AG10803 (cell line): ENCODE measurements at regions not wholly inside any gene's neighbourhood (a gene's known extent, or its start where the extent isn't known, plus 50 kb on each side); places are given as distances from the start of the nearest gene placed in this dataset.

ENCODE experiments used
- DNase-seq: peaks from one replicate; pipeline ENCODE4 v3.0.0; 2010; ENCODE audit warnings: low read depth
- H3K4me3 ChIP-seq: 2 replicates; pipeline ENCODE4 v1.5.1; 2011; ENCODE audit warnings: mild to moderate bottlenecking, low read length, control low read depth
- TF ChIP-seq, protein P1 (sequence below): conservative IDR thresholded peaks from 2 replicates; pipeline ENCODE4 v1.5.1; 2011; ENCODE audit warnings: mild to moderate bottlenecking, low read length, control low read depth, inconsistent platforms

DNA sequence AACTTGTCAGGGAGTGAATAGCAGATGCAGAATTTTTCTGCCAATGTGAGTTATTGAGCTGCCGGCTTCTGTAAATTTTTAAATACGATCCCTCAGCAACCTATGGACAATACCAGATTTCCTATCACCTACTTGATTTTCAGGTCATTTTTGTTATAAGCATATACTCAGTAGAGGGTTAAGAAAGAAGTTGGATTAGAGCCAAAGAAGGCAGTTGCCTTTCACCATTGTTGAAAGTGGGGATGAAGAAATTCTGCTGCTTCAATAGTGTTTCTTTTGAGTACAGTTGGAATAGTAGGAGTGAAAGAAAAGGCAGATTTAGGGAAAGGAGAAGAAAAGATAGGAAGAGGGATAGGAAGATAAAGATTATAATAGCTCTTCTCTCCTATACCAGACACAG, 197.1 kb downstream of the ATP23 start:
- H3K4me3 ChIP-seq: no peak overlapping the region
- DNase-seq: no peak
- TF ChIP-seq, protein P1, sequence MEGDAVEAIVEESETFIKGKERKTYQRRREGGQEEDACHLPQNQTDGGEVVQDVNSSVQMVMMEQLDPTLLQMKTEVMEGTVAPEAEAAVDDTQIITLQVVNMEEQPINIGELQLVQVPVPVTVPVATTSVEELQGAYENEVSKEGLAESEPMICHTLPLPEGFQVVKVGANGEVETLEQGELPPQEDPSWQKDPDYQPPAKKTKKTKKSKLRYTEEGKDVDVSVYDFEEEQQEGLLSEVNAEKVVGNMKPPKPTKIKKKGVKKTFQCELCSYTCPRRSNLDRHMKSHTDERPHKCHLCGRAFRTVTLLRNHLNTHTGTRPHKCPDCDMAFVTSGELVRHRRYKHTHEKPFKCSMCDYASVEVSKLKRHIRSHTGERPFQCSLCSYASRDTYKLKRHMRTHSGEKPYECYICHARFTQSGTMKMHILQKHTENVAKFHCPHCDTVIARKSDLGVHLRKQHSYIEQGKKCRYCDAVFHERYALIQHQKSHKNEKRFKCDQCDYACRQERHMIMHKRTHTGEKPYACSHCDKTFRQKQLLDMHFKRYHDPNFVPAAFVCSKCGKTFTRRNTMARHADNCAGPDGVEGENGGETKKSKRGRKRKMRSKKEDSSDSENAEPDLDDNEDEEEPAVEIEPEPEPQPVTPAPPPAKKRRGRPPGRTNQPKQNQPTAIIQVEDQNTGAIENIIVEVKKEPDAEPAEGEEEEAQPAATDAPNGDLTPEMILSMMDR: no peak

DNA sequence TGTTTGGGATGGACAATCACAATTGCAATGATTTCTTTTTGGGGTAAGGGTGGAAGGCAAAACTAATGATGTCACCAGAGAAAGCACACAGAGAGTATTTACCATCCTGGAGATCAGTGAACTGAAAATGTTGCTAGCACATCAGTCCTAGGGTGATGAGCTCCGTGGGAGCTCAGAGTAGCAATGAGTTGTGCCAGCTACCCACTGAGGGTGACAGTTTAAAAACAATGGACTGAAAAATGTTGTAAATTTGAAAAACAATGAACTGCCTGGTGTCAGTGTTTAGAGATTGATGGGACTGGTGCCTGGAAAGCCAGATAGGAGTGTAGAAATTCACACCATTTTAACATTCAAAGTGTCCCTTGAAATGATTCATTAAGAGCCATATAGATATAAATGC, 198.5 kb downstream of the ATP23 start:
- no peak overlapping the region for H3K4me3 ChIP-seq
- DNase-seq: no peak

DNA sequence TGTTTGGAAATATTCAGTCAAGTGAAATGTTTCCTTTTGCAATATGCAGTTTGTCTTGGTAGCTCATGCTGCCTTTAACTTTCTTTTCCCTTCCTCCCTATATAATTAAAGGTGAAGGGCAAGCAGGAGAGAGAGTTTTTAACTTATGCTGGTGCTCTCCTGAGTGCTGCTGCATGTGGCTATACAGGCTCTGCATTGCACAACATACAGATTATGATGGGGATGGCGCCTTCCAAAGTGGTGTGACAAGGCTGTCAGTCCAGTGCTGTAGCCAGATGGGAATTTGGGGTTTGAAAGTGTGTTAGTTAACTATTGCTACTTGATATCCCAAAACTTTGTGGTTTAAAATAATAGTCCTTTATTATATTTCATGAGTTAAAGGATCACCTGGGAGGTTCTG, 199.0 kb downstream of the ATP23 start:
- TF ChIP-seq, protein P1: no peak

More for the DNA sequence above, 198.5 kb downstream of the ATP23 start:
- TF ChIP-seq, protein P1: no peak

DNA sequence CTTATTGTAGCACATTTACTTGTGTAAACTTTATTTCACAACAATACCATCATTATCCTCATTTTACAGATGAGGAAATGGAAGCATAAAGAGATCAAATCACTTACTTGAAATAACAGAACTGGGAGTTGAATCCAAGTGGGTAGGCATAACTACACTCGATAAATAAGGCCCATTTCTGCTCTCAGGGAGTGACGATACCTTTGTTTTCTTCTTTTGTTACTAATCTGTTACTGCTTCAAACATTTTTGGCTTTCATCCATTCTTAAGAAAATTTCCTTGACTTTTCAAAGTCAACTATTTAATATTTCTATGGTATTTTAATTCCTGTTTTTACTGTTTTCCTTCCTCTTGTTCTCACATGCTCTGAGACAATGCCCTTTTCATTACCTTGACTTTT, 201.6 kb downstream of the ATP23 start:
- no peak overlapping the region for H3K4me3 ChIP-seq
- no peak for DNase-seq
- TF ChIP-seq, protein P1: no peak

More for the DNA sequence above, 199.0 kb downstream of the ATP23 start:
- no peak for DNase-seq
- H3K4me3 ChIP-seq: no peak overlapping the region

DNA sequence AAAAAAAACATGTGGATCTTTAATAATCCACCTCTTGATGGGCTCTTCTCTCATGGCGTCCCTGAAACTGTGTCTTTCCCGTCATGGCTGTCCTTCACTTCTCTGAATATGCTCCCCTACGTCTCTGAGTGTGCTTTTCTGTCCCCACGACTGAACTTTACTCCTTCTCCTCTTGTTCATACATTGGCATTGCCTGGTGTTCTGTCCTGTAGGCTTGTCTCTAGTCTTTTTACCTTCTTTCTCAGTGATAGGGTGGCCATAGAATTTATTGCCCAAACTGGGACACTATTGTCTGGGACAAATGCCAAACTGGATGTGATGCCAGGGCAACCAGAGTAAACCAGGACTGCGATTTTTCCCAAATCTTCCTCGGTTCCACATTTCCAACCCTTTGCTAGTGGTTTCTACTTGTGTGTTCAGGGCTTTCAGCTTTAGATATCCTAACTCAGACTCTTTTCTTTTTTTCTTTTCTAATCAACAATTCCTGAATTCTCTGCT, 202.2 kb downstream of the ATP23 start:
- TF ChIP-seq, protein P1: no peak
- no peak for DNase-seq
- H3K4me3 ChIP-seq: no peak overlapping the region

DNA sequence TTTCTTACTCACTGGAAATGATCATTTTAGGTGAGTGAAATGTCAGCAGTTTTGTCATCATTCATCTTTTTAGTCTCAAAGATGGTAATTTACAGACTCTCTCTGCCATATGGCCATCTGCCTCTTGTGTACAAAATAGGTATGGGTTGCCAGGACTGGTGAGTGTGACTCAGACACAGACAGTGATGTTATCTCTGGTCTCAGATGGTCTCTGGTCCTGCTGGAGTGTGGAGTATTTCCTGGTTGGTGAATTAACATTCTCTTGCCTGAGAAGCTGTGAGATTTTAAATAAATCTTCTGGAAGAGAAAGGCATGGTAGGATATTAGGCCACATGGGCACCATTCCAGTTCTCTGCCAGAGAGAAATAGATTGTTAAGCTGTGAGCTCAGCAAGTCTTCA, 207.0 kb downstream of the ATP23 start:
- H3K4me3 ChIP-seq: no peak overlapping the region
- peak; percentile 52 for DNase-seq
- TF ChIP-seq, protein P1: no peak

DNA sequence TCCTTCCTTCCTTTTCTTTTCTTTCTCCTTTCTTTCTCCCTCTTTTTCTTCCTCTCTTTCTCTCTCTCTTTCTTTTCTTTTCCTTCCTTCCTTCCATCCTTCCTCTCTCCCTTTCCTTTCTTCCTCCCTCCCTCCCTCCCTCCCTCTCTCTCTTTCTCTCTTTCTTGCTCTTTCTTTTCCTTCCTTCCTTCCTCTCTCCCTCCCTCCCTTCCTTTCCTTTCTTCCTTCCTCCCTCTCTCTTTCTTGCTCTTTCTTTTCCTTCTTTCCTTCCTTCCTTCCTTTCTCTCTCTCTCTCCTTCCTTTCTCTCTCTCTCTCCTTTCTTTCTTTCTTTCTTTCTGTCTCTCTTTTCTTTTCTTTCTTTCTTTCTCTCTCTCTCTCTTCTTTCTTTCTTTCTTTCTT, 207.6 kb downstream of the ATP23 start:
- TF ChIP-seq, protein P1: no peak
- DNase-seq: no peak
- H3K4me3 ChIP-seq: no peak overlapping the region
